ENCODE measurements at regions not wholly inside any gene's neighbourhood (a gene's known extent, or its start where the extent isn't known, plus 50 kb on each side); places are given as distances from the start of the nearest gene placed in this dataset.

DNA sequence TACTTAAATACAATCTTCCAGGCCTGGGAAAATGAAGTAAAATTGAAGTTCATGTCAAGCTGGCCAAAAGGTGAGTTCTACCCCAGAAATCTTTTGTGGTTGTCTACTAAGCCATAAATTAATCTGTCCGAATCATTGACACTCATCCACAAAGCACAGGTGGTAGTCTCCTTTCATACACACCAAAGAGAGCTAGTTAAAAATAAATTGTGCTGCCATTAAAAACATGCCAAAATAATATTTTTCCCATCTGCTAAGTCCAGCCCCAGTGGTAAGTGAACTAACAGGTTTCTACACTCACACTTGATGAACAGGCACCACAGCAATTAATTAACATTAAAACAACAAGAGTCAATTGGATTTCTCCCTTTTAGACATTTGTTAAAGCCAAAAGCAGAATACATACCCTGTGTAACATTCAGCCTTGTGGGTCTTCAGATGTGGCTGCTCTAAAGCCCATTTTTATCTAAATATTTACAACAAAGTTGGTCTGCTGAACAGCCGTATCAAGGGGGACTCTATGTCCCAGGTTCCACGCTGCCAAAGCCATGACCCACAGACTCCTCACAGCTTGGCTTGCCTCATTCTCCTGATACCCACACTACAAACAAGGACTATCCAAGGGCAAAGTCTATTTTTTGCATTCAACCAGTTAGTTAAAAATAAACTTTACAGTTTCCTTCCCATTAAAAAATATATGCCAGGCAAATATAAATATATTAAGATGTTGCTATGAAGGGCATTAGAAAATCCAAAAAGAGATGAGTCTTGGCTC is 490.4 kb downstream of the BMP2 start:
- TF ChIP-seq POLR2A (IDR thresholded peaks at IDR 0.05): no peak
- TF ChIP-seq, protein P1, sequence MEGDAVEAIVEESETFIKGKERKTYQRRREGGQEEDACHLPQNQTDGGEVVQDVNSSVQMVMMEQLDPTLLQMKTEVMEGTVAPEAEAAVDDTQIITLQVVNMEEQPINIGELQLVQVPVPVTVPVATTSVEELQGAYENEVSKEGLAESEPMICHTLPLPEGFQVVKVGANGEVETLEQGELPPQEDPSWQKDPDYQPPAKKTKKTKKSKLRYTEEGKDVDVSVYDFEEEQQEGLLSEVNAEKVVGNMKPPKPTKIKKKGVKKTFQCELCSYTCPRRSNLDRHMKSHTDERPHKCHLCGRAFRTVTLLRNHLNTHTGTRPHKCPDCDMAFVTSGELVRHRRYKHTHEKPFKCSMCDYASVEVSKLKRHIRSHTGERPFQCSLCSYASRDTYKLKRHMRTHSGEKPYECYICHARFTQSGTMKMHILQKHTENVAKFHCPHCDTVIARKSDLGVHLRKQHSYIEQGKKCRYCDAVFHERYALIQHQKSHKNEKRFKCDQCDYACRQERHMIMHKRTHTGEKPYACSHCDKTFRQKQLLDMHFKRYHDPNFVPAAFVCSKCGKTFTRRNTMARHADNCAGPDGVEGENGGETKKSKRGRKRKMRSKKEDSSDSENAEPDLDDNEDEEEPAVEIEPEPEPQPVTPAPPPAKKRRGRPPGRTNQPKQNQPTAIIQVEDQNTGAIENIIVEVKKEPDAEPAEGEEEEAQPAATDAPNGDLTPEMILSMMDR (IDR thresholded peaks at IDR 0.05 in 4 of 5, conservative IDR thresholded peaks at IDR 0.05 in 1 of 5): no peak
